Stomach (tissue), 4 donors: ENCODE measurements at regions not wholly inside any gene's neighbourhood (a gene's known extent, or its start where the extent isn't known, plus 50 kb on each side); places are given as distances from the start of the nearest gene placed in this dataset.

Experiments
- CTCF ChIP-seq, 7 experiments: fragments of 450-650 bp in 4 of 7; fragments of 200-600 bp in 3 of 7; sonication (generic) in 3 of 7; IDR thresholded peaks; one replicate each; pipeline ENCODE4 v1.5.1; 2016 to 2019; ENCODE audit warnings: antibody characterized with exemption in 7 of 7, control low read depth in 2 of 7, mild to moderate bottlenecking in 1 of 7
- POLR2AphosphoS5 ChIP-seq, 3 donors: sonication (generic); formaldehyde crosslinking; IDR thresholded peaks; one replicate each; pipeline ENCODE4 v1.6.1; 2016; ENCODE audit warnings: antibody characterized with exemption in 3 of 3

- TF ChIP-seq CTCF (IDR thresholded peaks at IDR 0.05) (no peak), POLR2AphosphoS5 (IDR thresholded peaks at IDR 0.05) (no peak)
These were observed 96.1 kb upstream of the ADAMTS19 start for GRCh38 chr5:129363991-129364390.
